H9 (cell line): ENCODE measurements at regions not wholly inside any gene's neighbourhood (a gene's known extent, or its start where the extent isn't known, plus 50 kb on each side); places are given as distances from the start of the nearest gene placed in this dataset.
"Not testable (repeated sequence)": the region's sequence is repeated elsewhere in the genome, so short reads cannot be mapped to it uniquely, and the experiment has no call there.

Experiments used
- DNase-seq: peaks from one replicate; pipeline ENCODE4 v3.0.0-alpha.2; 2017
- H2AFZ ChIP-seq: one replicate; pipeline ENCODE4 v1.6.1; 2013; ENCODE audit warnings: mild to moderate bottlenecking, low read length, control low read depth, moderate library complexity
- H2AK5ac ChIP-seq: 2 replicates; pipeline ENCODE4 v1.6.1; 2013; ENCODE audit warnings: low read length, control low read depth, mixed read lengths; ENCODE audit not compliant: insufficient read length
- H2BK120ac ChIP-seq: one replicate; pipeline ENCODE4 v1.6.1; 2013; ENCODE audit warnings: low read depth, mild to moderate bottlenecking, low read length, control low read depth, inconsistent platforms; ENCODE audit not compliant: poor library complexity, severe bottlenecking
- H2BK12ac ChIP-seq: 2 replicates; pipeline ENCODE4 v1.6.1; 2013; ENCODE audit warnings: low read length, control low read depth, mixed read lengths, low read depth; ENCODE audit not compliant: insufficient read length
- H2BK15ac ChIP-seq: 2 replicates; pipeline ENCODE4 v1.6.1; 2013; ENCODE audit warnings: low read depth, low read length, control low read depth
- H2BK20ac ChIP-seq: one replicate; pipeline ENCODE4 v1.6.1; 2013; ENCODE audit warnings: low read depth, mild to moderate bottlenecking, low read length, control low read depth, inconsistent platforms; ENCODE audit not compliant: poor library complexity, severe bottlenecking
- H2BK5ac ChIP-seq: 2 replicates; pipeline ENCODE4 v1.6.1; 2013; ENCODE audit warnings: low read length, control low read depth, mixed read lengths; ENCODE audit not compliant: insufficient read length
- H3K14ac ChIP-seq: 2 replicates; pipeline ENCODE4 v1.6.1; 2013; ENCODE audit warnings: low read length, control low read depth; ENCODE audit not compliant: insufficient read depth
- H3K18ac ChIP-seq: 2 replicates; pipeline ENCODE4 v1.6.1; 2013; ENCODE audit warnings: low read depth, mild to moderate bottlenecking, mixed read lengths, low read length, control low read depth; ENCODE audit not compliant: insufficient read length
- H3K23ac ChIP-seq: 2 replicates; pipeline ENCODE4 v1.6.1; 2013; ENCODE audit warnings: low read length, control low read depth, mixed read lengths, low read depth; ENCODE audit not compliant: insufficient read length
- H3K23me2 ChIP-seq: 2 replicates; pipeline ENCODE4 v1.6.1; 2013; ENCODE audit warnings: low read depth, mild to moderate bottlenecking, mixed read lengths, low read length, control low read depth; ENCODE audit not compliant: insufficient read length, poor library complexity, severe bottlenecking
- H3K27ac ChIP-seq: 2 replicates; pipeline ENCODE4 v1.5.1; 2013; ENCODE audit warnings: low read length, control low read depth, mixed read lengths, low read depth; ENCODE audit not compliant: insufficient read length
- H3K27me3 ChIP-seq: 2 replicates; pipeline ENCODE4 v1.6.1; 2013; ENCODE audit warnings: low read length, control low read depth, inconsistent platforms; ENCODE audit not compliant: insufficient read depth
- H3K4ac ChIP-seq: 2 replicates; pipeline ENCODE4 v1.6.1; 2013; ENCODE audit warnings: low read depth, mild to moderate bottlenecking, control low read depth, inconsistent platforms, low read length, moderate library complexity
- H3K4me1 ChIP-seq: 2 replicates; pipeline ENCODE4 v1.6.1; 2013; ENCODE audit warnings: low read length, control low read depth, inconsistent platforms; ENCODE audit not compliant: insufficient read depth
- H3K4me2 ChIP-seq: 2 replicates; pipeline ENCODE4 v1.6.1; 2013; ENCODE audit warnings: low read length, control low read depth, mixed read lengths; ENCODE audit not compliant: insufficient read length, insufficient read depth
- H3K56ac ChIP-seq: 2 replicates; pipeline ENCODE4 v1.6.1; 2013; ENCODE audit warnings: low read depth, mild to moderate bottlenecking, mixed read lengths, low read length, control low read depth; ENCODE audit not compliant: insufficient read length
- H3K79me1 ChIP-seq: 2 replicates; pipeline ENCODE4 v1.6.1; 2013; ENCODE audit warnings: low read depth, mild to moderate bottlenecking, moderate library complexity, low read length, control low read depth, inconsistent platforms; ENCODE audit not compliant: insufficient read depth, poor library complexity, severe bottlenecking
- H3K79me2 ChIP-seq: 2 replicates; pipeline ENCODE4 v1.6.1; 2013; ENCODE audit warnings: low read length, control low read depth, inconsistent platforms; ENCODE audit not compliant: insufficient read depth
- H3K9ac ChIP-seq: 2 replicates; pipeline ENCODE4 v1.6.1; 2013; ENCODE audit warnings: low read length, control low read depth, mixed read lengths; ENCODE audit not compliant: insufficient read length; ENCODE audit errors: extremely low read depth
- H3K9me3 ChIP-seq: one replicate; pipeline ENCODE4 v1.6.1; 2013; ENCODE audit warnings: low read depth, low read length, inconsistent platforms; ENCODE audit not compliant: control insufficient read depth
- H3T11ph ChIP-seq: one replicate; pipeline ENCODE4 v1.6.1; 2013; ENCODE audit warnings: mild to moderate bottlenecking, low read length, control low read depth, inconsistent platforms
- H4K20me1 ChIP-seq: one replicate; pipeline ENCODE4 v1.6.1; 2013; ENCODE audit not compliant: control insufficient read depth, insufficient read length, insufficient read depth
- H4K5ac ChIP-seq: 2 replicates; pipeline ENCODE4 v1.6.1; 2013; ENCODE audit warnings: low read depth, mild to moderate bottlenecking, mixed read lengths, low read length, control low read depth; ENCODE audit not compliant: insufficient read length
- H4K8ac ChIP-seq: replicated peaks from 2 replicates; pipeline ENCODE4 v1.6.1; 2013; ENCODE audit warnings: low read length, control low read depth, mixed read lengths, low read depth; ENCODE audit not compliant: insufficient read length
- H4K91ac ChIP-seq: 2 replicates; pipeline ENCODE4 v1.6.1; 2013; ENCODE audit warnings: low read depth, mild to moderate bottlenecking, moderate library complexity, mixed read lengths, low read length, control low read depth; ENCODE audit not compliant: insufficient read length
- H3K27ac Mint-ChIP-seq, 3 experiments: 2 replicates in 2 of 3; 3 replicates in 1 of 3; pipeline ENCODE4 v1.8.0; 2020 to 2021; ENCODE audit warnings: mixed read lengths in 3 of 3, mild to moderate bottlenecking in 1 of 3, moderate library complexity in 1 of 3
- H3K27me3 Mint-ChIP-seq: 2 replicates; pipeline ENCODE4 v1.8.0; 2021; ENCODE audit warnings: low read depth, mild to moderate bottlenecking, moderate library complexity, mixed read lengths
- H3K36me3 Mint-ChIP-seq, 3 experiments: 2 replicates in 2 of 3; 3 replicates in 1 of 3; pipeline ENCODE4 v1.8.0; 2020 to 2021; ENCODE audit warnings: low read depth in 3 of 3, mixed read lengths in 3 of 3; ENCODE audit not compliant: insufficient read depth in 1 of 3
- H3K4me1 Mint-ChIP-seq, 2 experiments: 2 replicates each; pipeline ENCODE4 v1.8.0; 2020; ENCODE audit warnings: mixed read lengths in 2 of 2
- H3K4me3 Mint-ChIP-seq, 2 experiments: 2 replicates in 1 of 2; 3 replicates in 1 of 2; pipeline ENCODE4 v1.8.0; 2020 to 2021; ENCODE audit warnings: mild to moderate bottlenecking in 2 of 2, mixed read lengths in 2 of 2, moderate library complexity in 1 of 2
- H3K9me3 Mint-ChIP-seq, 2 experiments: 2 replicates in 1 of 2; 3 replicates in 1 of 2; pipeline ENCODE4 v1.8.0; 2020; ENCODE audit warnings: mild to moderate bottlenecking in 2 of 2, mixed read lengths in 2 of 2, moderate library complexity in 1 of 2
- WGBS: extraction: QIAGEN DNeasy Blood & Tissue Kit; methylation state at CpG from one replicate; pipeline ENCODE4 v1.1.7; 2013; ENCODE audit warnings: missing lambda C conversion rate, low lambda C conversion rate, mixed read lengths; ENCODE audit not compliant: insufficient read length; ENCODE audit errors: extremely low coverage; 5-methylcytosine and 5-hydroxymethylcytosine counted together
- TF ChIP-seq, protein P1 (sequence below): fragments of 200-600 bp; sonication (generic); conservative IDR thresholded peaks from 3 replicates; pipeline ENCODE4 v1.8.0; 2021; ENCODE audit warnings: antibody characterized with exemption, mild to moderate bottlenecking

DNA sequence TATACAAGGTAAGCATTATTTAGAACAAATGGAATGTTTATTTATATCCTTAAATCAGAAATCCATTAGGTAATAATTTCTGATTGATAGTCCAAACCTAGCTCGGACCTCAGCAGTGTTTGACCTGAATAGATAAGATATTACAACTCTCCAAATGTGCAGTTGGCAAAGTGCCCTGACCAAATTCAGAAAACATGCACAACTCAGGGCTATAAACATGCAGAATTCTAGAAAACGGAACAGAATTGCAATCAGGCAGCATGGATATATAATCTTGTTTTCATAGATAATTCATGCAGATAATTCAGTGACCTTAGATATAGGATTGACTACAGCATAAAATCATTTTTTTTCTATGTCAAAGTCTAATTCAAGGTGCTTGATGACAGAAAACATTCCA, 626.6 kb upstream of the CITED2 start:
- Mint-ChIP-seq H3K4me3 (no peak overlapping the region), H3K36me3 (peaks cover 0 to 5% (median 0%) of the 10 kb centered on the region in 3 experiments; a peak in 1 of 7 replicates), H3K27ac (no peak overlapping the region), H3K9me3 (peaks cover 0 to 2% of the 10 kb centered on the region in 2 experiments; a peak in 2 of 5 replicates), H3K4me1 (peaks cover 18 to 19% of the 10 kb centered on the region in 2 experiments), H3K27me3 (no peaks in the 10 kb centered on the region)
- H3K4me1 ChIP-seq = no peaks in the 10 kb centered on the region
- DNase-seq = no peak
- no peak overlapping the region for H3K9ac ChIP-seq
- H4K5ac ChIP-seq = no peak overlapping the region
- no peaks in the 10 kb centered on the region for H3K9me3 ChIP-seq
- H3K56ac ChIP-seq = no peak overlapping the region
- no peak overlapping the region for H2BK120ac ChIP-seq
- no peak overlapping the region for H3T11ph ChIP-seq
- no peaks in the 10 kb centered on the region for H3K23me2 ChIP-seq
- H2BK15ac ChIP-seq = no peak overlapping the region
- no peak overlapping the region for H3K14ac ChIP-seq
- H3K4me2 ChIP-seq = no peak overlapping the region
- no peaks in the 10 kb centered on the region for H3K79me2 ChIP-seq
- no peak overlapping the region for H3K27ac ChIP-seq
- no peaks in the 10 kb centered on the region for H4K20me1 ChIP-seq
- no peak overlapping the region for H3K4ac ChIP-seq
- H2BK20ac ChIP-seq = no peak overlapping the region
- no peak overlapping the region for H4K8ac ChIP-seq
- no peak overlapping the region for H3K18ac ChIP-seq
- H2BK5ac ChIP-seq = no peak overlapping the region
- no CpG with 5 or more reads among the region's 2 CpGs for WGBS
- H2AK5ac ChIP-seq = no peak overlapping the region
- H2AFZ ChIP-seq = no peak overlapping the region
- no peak overlapping the region for H3K23ac ChIP-seq
- TF ChIP-seq, protein P1, sequence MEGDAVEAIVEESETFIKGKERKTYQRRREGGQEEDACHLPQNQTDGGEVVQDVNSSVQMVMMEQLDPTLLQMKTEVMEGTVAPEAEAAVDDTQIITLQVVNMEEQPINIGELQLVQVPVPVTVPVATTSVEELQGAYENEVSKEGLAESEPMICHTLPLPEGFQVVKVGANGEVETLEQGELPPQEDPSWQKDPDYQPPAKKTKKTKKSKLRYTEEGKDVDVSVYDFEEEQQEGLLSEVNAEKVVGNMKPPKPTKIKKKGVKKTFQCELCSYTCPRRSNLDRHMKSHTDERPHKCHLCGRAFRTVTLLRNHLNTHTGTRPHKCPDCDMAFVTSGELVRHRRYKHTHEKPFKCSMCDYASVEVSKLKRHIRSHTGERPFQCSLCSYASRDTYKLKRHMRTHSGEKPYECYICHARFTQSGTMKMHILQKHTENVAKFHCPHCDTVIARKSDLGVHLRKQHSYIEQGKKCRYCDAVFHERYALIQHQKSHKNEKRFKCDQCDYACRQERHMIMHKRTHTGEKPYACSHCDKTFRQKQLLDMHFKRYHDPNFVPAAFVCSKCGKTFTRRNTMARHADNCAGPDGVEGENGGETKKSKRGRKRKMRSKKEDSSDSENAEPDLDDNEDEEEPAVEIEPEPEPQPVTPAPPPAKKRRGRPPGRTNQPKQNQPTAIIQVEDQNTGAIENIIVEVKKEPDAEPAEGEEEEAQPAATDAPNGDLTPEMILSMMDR = no peak
- no peak overlapping the region for H2BK12ac ChIP-seq
- no peaks in the 10 kb centered on the region for H3K79me1 ChIP-seq
- H3K27me3 ChIP-seq = no peaks in the 10 kb centered on the region
- H4K91ac ChIP-seq = no peak overlapping the region

DNA sequence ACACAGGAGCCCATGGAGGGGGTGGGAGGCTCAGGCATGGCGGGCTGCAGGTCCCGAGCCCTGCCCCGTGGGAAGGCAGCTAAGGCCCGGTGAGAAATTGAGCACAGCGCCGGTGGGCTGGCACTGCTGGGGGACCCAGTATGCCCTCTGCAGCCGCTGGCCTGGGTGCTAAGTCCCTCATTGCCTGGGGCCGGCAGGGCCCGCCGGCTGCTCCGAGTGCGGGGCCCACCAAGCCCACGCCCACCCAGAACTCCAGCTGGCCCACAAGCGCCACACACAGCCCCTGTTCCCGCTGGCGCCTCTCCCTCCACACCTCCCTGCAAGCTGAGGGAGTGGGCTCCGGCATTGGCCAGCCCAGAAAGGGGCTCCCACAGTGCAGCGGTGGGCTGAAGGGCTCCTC, 625.2 kb upstream of the CITED2 start:
- H2BK20ac ChIP-seq, DNase-seq, H4K8ac ChIP-seq, H3K27me3 Mint-ChIP-seq, H3K18ac ChIP-seq, H3K23ac ChIP-seq, H3K79me2 ChIP-seq, H3K27ac Mint-ChIP-seq, H2BK15ac ChIP-seq, H2AK5ac ChIP-seq, H3K4ac ChIP-seq, H3K56ac ChIP-seq, H3K14ac ChIP-seq, H3K9me3 Mint-ChIP-seq, H2BK5ac ChIP-seq, H2AFZ ChIP-seq, H4K5ac ChIP-seq, H3K79me1 ChIP-seq, H3K23me2 ChIP-seq, H3K4me1 ChIP-seq, H3K27ac ChIP-seq, H4K91ac ChIP-seq, H2BK12ac ChIP-seq, H3K9me3 ChIP-seq, H4K20me1 ChIP-seq, H3K36me3 Mint-ChIP-seq, H3K4me3 Mint-ChIP-seq, H3T11ph ChIP-seq, H3K27me3 ChIP-seq, H2BK120ac ChIP-seq, H3K4me2 ChIP-seq, H3K9ac ChIP-seq: not testable (repeated sequence)
- H3K4me1 Mint-ChIP-seq = peaks cover 18 to 19% of the 10 kb centered on the region in 2 experiments
- no CpG with 5 or more reads among the region's 18 CpGs for WGBS
